Neural progenitor cell (in vitro differentiated cells): ENCODE measurements at regions not wholly inside any gene's neighbourhood (a gene's known extent, or its start where the extent isn't known, plus 50 kb on each side); places are given as distances from the start of the nearest gene placed in this dataset.
"Not testable (repeated sequence)": the region's sequence is repeated elsewhere in the genome, so short reads cannot be mapped to it uniquely, and the experiment has no call there.

Experiments
- DNase-seq: peaks from one replicate; pipeline ENCODE4 v3.0.0-alpha.2; 2016; ENCODE audit warnings: low spot score
- H2AFZ ChIP-seq: fragments of 200-600 bp; sonication (generic); replicated peaks from 2 replicates; pipeline ENCODE4 v1.6.1; 2016; ENCODE audit warnings: antibody characterized with exemption
- H3F3A ChIP-seq: fragments of 200-600 bp; sonication (generic); 2 replicates; pipeline ENCODE4 v1.6.1; 2016; ENCODE audit warnings: antibody characterized with exemption, low read depth
- H3K27ac ChIP-seq: fragments of 200-600 bp; sonication (generic); 2 replicates; pipeline ENCODE4 v1.5.1; 2016; ENCODE audit warnings: mild to moderate bottlenecking
- H3K27me3 ChIP-seq: fragments of 200-600 bp; sonication (generic); 2 replicates; pipeline ENCODE4 v1.6.1; 2016; ENCODE audit warnings: mild to moderate bottlenecking, moderate library complexity
- H3K36me3 ChIP-seq: fragments of 200-600 bp; sonication (generic); 2 replicates; pipeline ENCODE4 v1.5.1; 2016
- H3K4me1 ChIP-seq: fragments of 200-600 bp; sonication (generic); 2 replicates; pipeline ENCODE4 v1.6.1; 2016; ENCODE audit warnings: mixed run types
- H3K4me2 ChIP-seq: fragments of 200-600 bp; sonication (generic); 2 replicates; pipeline ENCODE4 v1.6.1; 2016
- H3K4me3 ChIP-seq: fragments of 200-600 bp; sonication (generic); 2 replicates; pipeline ENCODE4 v1.5.1; 2016
- H3K79me2 ChIP-seq: fragments of 200-600 bp; sonication (generic); 2 replicates; pipeline ENCODE4 v1.6.1; 2016; ENCODE audit warnings: low read depth
- H3K9ac ChIP-seq: fragments of 200-600 bp; sonication (generic); 2 replicates; pipeline ENCODE4 v1.6.1; 2016
- H3K9me3 ChIP-seq: fragments of 200-600 bp; sonication (generic); 2 replicates; pipeline ENCODE4 v1.5.1; 2016; ENCODE audit warnings: low read depth
- H4K20me1 ChIP-seq: fragments of 200-600 bp; sonication (generic); 2 replicates; pipeline ENCODE4 v1.6.1; 2016; ENCODE audit warnings: low read depth
- H3K27ac Mint-ChIP-seq: 3 replicates; pipeline ENCODE4 v1.8.0; 2021; ENCODE audit warnings: mixed read lengths
- H3K27me3 Mint-ChIP-seq: 2 replicates; pipeline ENCODE4 v1.8.0; 2022; ENCODE audit warnings: low read depth, mild to moderate bottlenecking, inconsistent platforms, moderate library complexity, mixed read lengths; ENCODE audit not compliant: insufficient read depth
- H3K36me3 Mint-ChIP-seq: 3 replicates; pipeline ENCODE4 v1.8.0; 2021; ENCODE audit warnings: mixed read lengths
- H3K4me1 Mint-ChIP-seq: 3 replicates; pipeline ENCODE4 v1.8.0; 2021; ENCODE audit warnings: mixed read lengths
- H3K4me3 Mint-ChIP-seq: 3 replicates; pipeline ENCODE4 v1.8.0; 2021; ENCODE audit warnings: mild to moderate bottlenecking, moderate library complexity, mixed read lengths
- H3K9me3 Mint-ChIP-seq: 3 replicates; pipeline ENCODE4 v1.8.0; 2020; ENCODE audit warnings: mixed read lengths
- CTCF ChIP-seq: fragments of 200-600 bp; sonication (generic); IDR thresholded peaks from 2 replicates; pipeline ENCODE4 v1.5.1; 2017; ENCODE audit warnings: antibody characterized with exemption, mild to moderate bottlenecking
- EZH2 ChIP-seq: fragments of 200-600 bp; sonication (generic); IDR thresholded peaks from 2 replicates; pipeline ENCODE4 v1.6.1; 2017; ENCODE audit warnings: antibody characterized with exemption, mild to moderate bottlenecking, moderate library complexity
- EZH2phosphoT487 ChIP-seq: fragments of 200-600 bp; sonication (generic); IDR thresholded peaks from 2 replicates; pipeline ENCODE4 v1.6.1; 2017; ENCODE audit warnings: antibody characterized with exemption

GRCh38 chr5:104326966-104327365 lies 764.4 kb upstream of the NUDT12 start:
- Histone ChIP-seq H3K27ac (no peak overlapping the region), H3K4me2 (no peak overlapping the region), H3K9ac (no peak overlapping the region), H4K20me1 (no peaks in the 10 kb centered on the region), H3K27me3 (no peaks in the 10 kb centered on the region), H3K4me1 (no peaks in the 10 kb centered on the region), H3K9me3 (no peaks in the 10 kb centered on the region), H3K36me3 (no peaks in the 10 kb centered on the region), H3F3A (no peaks in the 10 kb centered on the region), H2AFZ (no peak overlapping the region), H3K79me2 (no peaks in the 10 kb centered on the region), H3K4me3 (no peak overlapping the region)
- TF ChIP-seq EZH2phosphoT487 (no peak), EZH2 (no peak), CTCF (no peak)
- DNase-seq: no peak
- Mint-ChIP-seq H3K36me3 (no peaks in the 10 kb centered on the region), H3K4me1 (no peaks in the 10 kb centered on the region), H3K27me3 (no peaks in the 10 kb centered on the region), H3K4me3 (no peak overlapping the region), H3K27ac (no peak overlapping the region), H3K9me3 (no peaks in the 10 kb centered on the region)

- H3K4me2 ChIP-seq: no peak overlapping the region
- Mint-ChIP-seq H3K36me3 (no peaks in the 10 kb centered on the region), H3K27ac (no peak overlapping the region), H3K27me3 (no peaks in the 10 kb centered on the region), H3K9me3 (no peaks in the 10 kb centered on the region), H3K4me1 (no peaks in the 10 kb centered on the region), H3K4me3 (no peak overlapping the region)
- no peaks in the 10 kb centered on the region for H4K20me1 ChIP-seq
- no peaks in the 10 kb centered on the region for H3K79me2 ChIP-seq
- no peaks in the 10 kb centered on the region for H3F3A ChIP-seq
- no peak for DNase-seq
- H3K36me3 ChIP-seq: no peaks in the 10 kb centered on the region
- H3K27ac ChIP-seq: no peak overlapping the region
- no peaks in the 10 kb centered on the region for H3K4me1 ChIP-seq
- no peak overlapping the region for H3K9ac ChIP-seq
- no peaks in the 10 kb centered on the region for H3K27me3 ChIP-seq
- H3K4me3 ChIP-seq: no peak overlapping the region
- TF ChIP-seq EZH2phosphoT487: no peak
- TF ChIP-seq EZH2: no peak
- no peak for TF ChIP-seq CTCF
- H2AFZ ChIP-seq: no peak overlapping the region
- H3K9me3 ChIP-seq: no peaks in the 10 kb centered on the region
Observed at GRCh38 chr5:104325356-104325755, 762.8 kb upstream of the NUDT12 start.

GRCh38 chr5:104316676-104317075 lies 754.1 kb upstream of the NUDT12 start:
- H3K27ac Mint-ChIP-seq, H3K4me1 Mint-ChIP-seq, H3K27me3 Mint-ChIP-seq, H3K4me1 ChIP-seq, H3K4me3 ChIP-seq, H2AFZ ChIP-seq, H3K36me3 ChIP-seq, H3K79me2 ChIP-seq, H3K36me3 Mint-ChIP-seq, DNase-seq, H3F3A ChIP-seq, H3K4me2 ChIP-seq, H3K9ac ChIP-seq, H3K4me3 Mint-ChIP-seq, H3K27ac ChIP-seq, H3K9me3 Mint-ChIP-seq, H4K20me1 ChIP-seq, H3K27me3 ChIP-seq, H3K9me3 ChIP-seq: not testable (repeated sequence)

GRCh38 chr5:104312481-104312880 lies 749.9 kb upstream of the NUDT12 start:
- no peaks in the 10 kb centered on the region for H3K4me1 Mint-ChIP-seq
- no peaks in the 10 kb centered on the region for H3F3A ChIP-seq
- no peak overlapping the region for H3K27ac ChIP-seq
- H3K27me3 Mint-ChIP-seq: peaks cover 2% of the 10 kb centered on the region
- H3K27me3 ChIP-seq: no peaks in the 10 kb centered on the region
- H3K36me3 Mint-ChIP-seq: no peaks in the 10 kb centered on the region
- H2AFZ ChIP-seq: no peak overlapping the region
- H3K79me2 ChIP-seq: no peaks in the 10 kb centered on the region
- H3K4me3 Mint-ChIP-seq: no peak overlapping the region
- DNase-seq: no peak
- no peaks in the 10 kb centered on the region for H3K9me3 ChIP-seq
- no peaks in the 10 kb centered on the region for H3K36me3 ChIP-seq
- no peak overlapping the region for H3K9ac ChIP-seq
- no peak overlapping the region for H3K27ac Mint-ChIP-seq
- no peak overlapping the region for H3K4me2 ChIP-seq
- no peaks in the 10 kb centered on the region for H4K20me1 ChIP-seq
- H3K4me1 ChIP-seq: no peaks in the 10 kb centered on the region
- H3K9me3 Mint-ChIP-seq: peaks cover 2% of the 10 kb centered on the region
- no peak for TF ChIP-seq EZH2phosphoT487
- TF ChIP-seq CTCF: no peak
- no peak for TF ChIP-seq EZH2
- H3K4me3 ChIP-seq: no peak overlapping the region
